ENCODE measurements at regions not wholly inside any gene's neighbourhood (a gene's known extent, or its start where the extent isn't known, plus 50 kb on each side); places are given as distances from the start of the nearest gene placed in this dataset.

- TF ChIP-seq, protein P1, sequence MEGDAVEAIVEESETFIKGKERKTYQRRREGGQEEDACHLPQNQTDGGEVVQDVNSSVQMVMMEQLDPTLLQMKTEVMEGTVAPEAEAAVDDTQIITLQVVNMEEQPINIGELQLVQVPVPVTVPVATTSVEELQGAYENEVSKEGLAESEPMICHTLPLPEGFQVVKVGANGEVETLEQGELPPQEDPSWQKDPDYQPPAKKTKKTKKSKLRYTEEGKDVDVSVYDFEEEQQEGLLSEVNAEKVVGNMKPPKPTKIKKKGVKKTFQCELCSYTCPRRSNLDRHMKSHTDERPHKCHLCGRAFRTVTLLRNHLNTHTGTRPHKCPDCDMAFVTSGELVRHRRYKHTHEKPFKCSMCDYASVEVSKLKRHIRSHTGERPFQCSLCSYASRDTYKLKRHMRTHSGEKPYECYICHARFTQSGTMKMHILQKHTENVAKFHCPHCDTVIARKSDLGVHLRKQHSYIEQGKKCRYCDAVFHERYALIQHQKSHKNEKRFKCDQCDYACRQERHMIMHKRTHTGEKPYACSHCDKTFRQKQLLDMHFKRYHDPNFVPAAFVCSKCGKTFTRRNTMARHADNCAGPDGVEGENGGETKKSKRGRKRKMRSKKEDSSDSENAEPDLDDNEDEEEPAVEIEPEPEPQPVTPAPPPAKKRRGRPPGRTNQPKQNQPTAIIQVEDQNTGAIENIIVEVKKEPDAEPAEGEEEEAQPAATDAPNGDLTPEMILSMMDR (conservative IDR thresholded peaks at IDR 0.05 in 1 of 2, IDR thresholded peaks at IDR 0.05 in 1 of 2; ENCODE audit: extremely low read depth in 1 of 2, insufficient read depth in 1 of 2, low read depth in 1 of 2, low read length in 2 of 2) = no peak
- TF ChIP-seq EZH2 (IDR thresholded peaks at IDR 0.05; ENCODE audit: borderline replicate concordance, low read length) = no peak
These were observed 1013.9 kb upstream of the GYPC start for GRCh38 chr2:125642032-125642431.
